Liver (tissue), 3 donors: ENCODE measurements at regions not wholly inside any gene's neighbourhood (a gene's known extent, or its start where the extent isn't known, plus 50 kb on each side); places are given as distances from the start of the nearest gene placed in this dataset.

Experiments used
- FOXA1 ChIP-seq: IDR thresholded peaks from 2 replicates; pipeline ENCODE4 v1.6.1; 2016; ENCODE audit warnings: antibody characterized with exemption
- HNF4G ChIP-seq: IDR thresholded peaks from 2 replicates; pipeline ENCODE4 v1.6.1; 2016; ENCODE audit warnings: antibody characterized with exemption
- MAX ChIP-seq: IDR thresholded peaks from 2 replicates; pipeline ENCODE4 v1.6.1; 2016; ENCODE audit warnings: antibody characterized with exemption
- RAD21 ChIP-seq, 2 donors: IDR thresholded peaks; 2 replicates each; pipeline ENCODE4 v1.6.1; 2016; ENCODE audit warnings: antibody characterized with exemption in 2 of 2, mild to moderate bottlenecking in 2 of 2
- REST ChIP-seq: IDR thresholded peaks from 2 replicates; pipeline ENCODE4 v1.6.1; 2016; ENCODE audit warnings: antibody characterized with exemption, mild to moderate bottlenecking
- SP1 ChIP-seq: IDR thresholded peaks from 2 replicates; pipeline ENCODE4 v1.6.1; 2018; ENCODE audit warnings: antibody characterized with exemption, mild to moderate bottlenecking
- TAF1 ChIP-seq: conservative IDR thresholded peaks from 2 replicates; pipeline ENCODE4 v1.6.1; 2016; ENCODE audit warnings: antibody characterized with exemption, mild to moderate bottlenecking
- YY1 ChIP-seq: IDR thresholded peaks from 2 replicates; pipeline ENCODE4 v1.6.1; 2016; ENCODE audit warnings: antibody characterized with exemption, mild to moderate bottlenecking
- TF ChIP-seq, protein P1 (sequence below): fragments of 150-350 bp; IDR thresholded peaks from 2 replicates; pipeline ENCODE4 v1.5.1; 2017; ENCODE audit warnings: improper control_type of control experiment, low read depth, low read length; ENCODE audit not compliant: missing input control
- TF ChIP-seq, protein P2 (sequence below): IDR thresholded peaks from 2 replicates; pipeline ENCODE4 v1.6.1; 2016; ENCODE audit warnings: antibody characterized with exemption
- donor health status: healthy.
- donor health status: healthy.

DNA sequence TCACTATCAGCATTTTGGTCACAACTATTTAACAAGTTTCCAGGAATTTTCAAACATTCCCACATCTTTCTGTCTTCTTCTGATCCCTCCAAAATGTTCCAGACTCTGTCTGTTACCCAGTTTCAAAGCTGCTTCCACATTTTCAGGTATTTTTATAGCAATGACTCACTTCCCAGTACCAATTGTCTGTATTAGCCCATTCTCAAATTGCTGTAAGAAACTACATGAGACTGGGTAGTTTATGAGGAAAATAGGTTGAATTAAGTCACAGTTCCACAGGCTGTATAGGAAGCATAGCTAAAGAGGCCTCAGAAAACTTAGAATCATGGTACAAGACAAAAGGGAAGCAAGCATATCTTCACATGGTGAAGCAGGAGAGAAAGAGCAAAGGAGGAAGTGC lies 475.0 kb upstream of the PCDH7 start:
- TF ChIP-seq YY1 = no peak
- TF ChIP-seq TAF1 = no peak
- TF ChIP-seq RAD21 (IDR thresholded peaks at IDR 0.05) = no peak
- TF ChIP-seq, protein P1, sequence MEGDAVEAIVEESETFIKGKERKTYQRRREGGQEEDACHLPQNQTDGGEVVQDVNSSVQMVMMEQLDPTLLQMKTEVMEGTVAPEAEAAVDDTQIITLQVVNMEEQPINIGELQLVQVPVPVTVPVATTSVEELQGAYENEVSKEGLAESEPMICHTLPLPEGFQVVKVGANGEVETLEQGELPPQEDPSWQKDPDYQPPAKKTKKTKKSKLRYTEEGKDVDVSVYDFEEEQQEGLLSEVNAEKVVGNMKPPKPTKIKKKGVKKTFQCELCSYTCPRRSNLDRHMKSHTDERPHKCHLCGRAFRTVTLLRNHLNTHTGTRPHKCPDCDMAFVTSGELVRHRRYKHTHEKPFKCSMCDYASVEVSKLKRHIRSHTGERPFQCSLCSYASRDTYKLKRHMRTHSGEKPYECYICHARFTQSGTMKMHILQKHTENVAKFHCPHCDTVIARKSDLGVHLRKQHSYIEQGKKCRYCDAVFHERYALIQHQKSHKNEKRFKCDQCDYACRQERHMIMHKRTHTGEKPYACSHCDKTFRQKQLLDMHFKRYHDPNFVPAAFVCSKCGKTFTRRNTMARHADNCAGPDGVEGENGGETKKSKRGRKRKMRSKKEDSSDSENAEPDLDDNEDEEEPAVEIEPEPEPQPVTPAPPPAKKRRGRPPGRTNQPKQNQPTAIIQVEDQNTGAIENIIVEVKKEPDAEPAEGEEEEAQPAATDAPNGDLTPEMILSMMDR = no peak
- TF ChIP-seq REST = no peak
- no peak for TF ChIP-seq FOXA1
- TF ChIP-seq MAX = no peak
- TF ChIP-seq HNF4G = no peak
- no peak for TF ChIP-seq SP1
- TF ChIP-seq, protein P2, sequence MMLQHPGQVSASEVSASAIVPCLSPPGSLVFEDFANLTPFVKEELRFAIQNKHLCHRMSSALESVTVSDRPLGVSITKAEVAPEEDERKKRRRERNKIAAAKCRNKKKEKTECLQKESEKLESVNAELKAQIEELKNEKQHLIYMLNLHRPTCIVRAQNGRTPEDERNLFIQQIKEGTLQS = no peak
